Lower lobe of right lung (tissue), 2 donors: ENCODE measurements at regions not wholly inside any gene's neighbourhood (a gene's known extent, or its start where the extent isn't known, plus 50 kb on each side); places are given as distances from the start of the nearest gene placed in this dataset.

ENCODE experiments used
- ATAC-seq, 2 donors: fragments of 200-7000 bp; cut with Tn5 transposase; one replicate each; pipeline ENCODE4 v1.9.1; 2020 to 2022; ENCODE audit warnings: mild to moderate bottlenecking in 2 of 2, moderate library complexity in 2 of 2
- DNase-seq: peaks from one replicate; pipeline ENCODE4 v3.0.0-alpha.2; 2020
- H3K27ac ChIP-seq: fragments of 200-600 bp; one replicate; pipeline ENCODE4 v1.8.0; 2022
- H3K27me3 ChIP-seq: fragments of 200-600 bp; one replicate; pipeline ENCODE4 v1.8.0; 2022; ENCODE audit warnings: low read depth
- H3K36me3 ChIP-seq: fragments of 200-600 bp; one replicate; pipeline ENCODE4 v1.8.0; 2022; ENCODE audit warnings: mild to moderate bottlenecking
- H3K4me1 ChIP-seq: fragments of 200-600 bp; one replicate; pipeline ENCODE4 v1.8.0; 2022
- H3K4me3 ChIP-seq: fragments of 200-600 bp; one replicate; pipeline ENCODE4 v1.8.0; 2022; ENCODE audit warnings: mild to moderate bottlenecking
- H3K9me3 ChIP-seq: fragments of 200-600 bp; one replicate; pipeline ENCODE4 v1.8.0; 2022
- CTCF ChIP-seq: fragments of 200-600 bp; IDR thresholded peaks from one replicate; pipeline ENCODE4 v1.8.0; 2022; ENCODE audit warnings: antibody characterized with exemption, mild to moderate bottlenecking
- intact Hi-C: fragments of 100-400 bp; cut with DNase I; formaldehyde crosslinking; loops from one replicate; pipeline ENCODE4 v1.11.0; 2022
- donor health status: DM: no; HTN: yes; CAD: no; lungs with severe emphysema.

- TF ChIP-seq CTCF = no peak
- Histone ChIP-seq H3K4me1 (no peaks in the 10 kb centered on the region), H3K27ac (no peak overlapping the region), H3K4me3 (no peak overlapping the region), H3K9me3 (no peaks in the 10 kb centered on the region), H3K36me3 (no peaks in the 10 kb centered on the region), H3K27me3 (no peaks in the 10 kb centered on the region)
- intact Hi-C loops = no loop called here
- ATAC-seq (no peak), DNase-seq (no peak)
Measured at GRCh38 chr2:145160855-145161254, 640.9 kb upstream of the ZEB2 start.

- intact Hi-C loops = no loop called here
- no peak for ATAC-seq
Measured at GRCh38 chr2:145159676-145160075, 639.8 kb upstream of the ZEB2 start.

GRCh38 chr2:145157741-145158591 is 638.0 kb upstream of the ZEB2 start:
- DNase-seq (peak; percentile 59), ATAC-seq (peak; percentile 88 to 90)
- Histone ChIP-seq H3K27me3 (no peaks in the 10 kb centered on the region), H3K4me1 (no peaks in the 10 kb centered on the region), H3K27ac (peak overlapping the region; percentile 8), H3K9me3 (no peaks in the 10 kb centered on the region), H3K36me3 (no peaks in the 10 kb centered on the region), H3K4me3 (no peak overlapping the region)
- intact Hi-C loops = no loop called here
- no peak for TF ChIP-seq CTCF

More at GRCh38 chr2:145159676-145160075, 639.8 kb upstream of the ZEB2 start:
- H3K4me1 ChIP-seq = no peaks in the 10 kb centered on the region
- no peak overlapping the region for H3K27ac ChIP-seq
- no peaks in the 10 kb centered on the region for H3K9me3 ChIP-seq
- no peaks in the 10 kb centered on the region for H3K27me3 ChIP-seq
- DNase-seq = no peak
- H3K36me3 ChIP-seq = no peaks in the 10 kb centered on the region
- H3K4me3 ChIP-seq = no peak overlapping the region
- no peak for TF ChIP-seq CTCF

- no peaks in the 10 kb centered on the region for H3K4me1 ChIP-seq
- no peak overlapping the region for H3K4me3 ChIP-seq
- intact Hi-C loops = no loop called here
- DNase-seq (no peak), ATAC-seq (no peak)
- H3K9me3 ChIP-seq = no peaks in the 10 kb centered on the region
- H3K36me3 ChIP-seq = no peaks in the 10 kb centered on the region
- peak overlapping the region; percentile 8 for H3K27ac ChIP-seq
- no peaks in the 10 kb centered on the region for H3K27me3 ChIP-seq
- no peak for TF ChIP-seq CTCF
Measured at GRCh38 chr2:145157036-145157675, 637.2 kb upstream of the ZEB2 start.

- H3K4me1 ChIP-seq = no peaks in the 10 kb centered on the region
- H3K36me3 ChIP-seq = no peaks in the 10 kb centered on the region
- H3K9me3 ChIP-seq = no peaks in the 10 kb centered on the region
- no peak overlapping the region for H3K4me3 ChIP-seq
- DNase-seq (no peak), ATAC-seq (no peak)
- H3K27me3 ChIP-seq = no peaks in the 10 kb centered on the region
- intact Hi-C loops = no loop called here
- H3K27ac ChIP-seq = no peak overlapping the region
- no peak for TF ChIP-seq CTCF
Measured at GRCh38 chr2:145156199-145156598, 636.3 kb upstream of the ZEB2 start.
